ENCODE measurements at regions not wholly inside any gene's neighbourhood (a gene's known extent, or its start where the extent isn't known, plus 50 kb on each side); places are given as distances from the start of the nearest gene placed in this dataset.

GRCh38 chr5:43802651-43803050 is 199.7 kb downstream of the NNT start:
- TF ChIP-seq CTCF (IDR thresholded peaks at IDR 0.05) (no peak), ZFX (IDR thresholded peaks at IDR 0.05; ENCODE audit: borderline replicate concordance) (no peak)

Data from 22Rv1 (cell line).